ENCODE measurements at regions not wholly inside any gene's neighbourhood (a gene's known extent, or its start where the extent isn't known, plus 50 kb on each side); places are given as distances from the start of the nearest gene placed in this dataset.
"Not testable (repeated sequence)": the region's sequence is repeated elsewhere in the genome, so short reads cannot be mapped to it uniquely, and the experiment has no call there.

DNA sequence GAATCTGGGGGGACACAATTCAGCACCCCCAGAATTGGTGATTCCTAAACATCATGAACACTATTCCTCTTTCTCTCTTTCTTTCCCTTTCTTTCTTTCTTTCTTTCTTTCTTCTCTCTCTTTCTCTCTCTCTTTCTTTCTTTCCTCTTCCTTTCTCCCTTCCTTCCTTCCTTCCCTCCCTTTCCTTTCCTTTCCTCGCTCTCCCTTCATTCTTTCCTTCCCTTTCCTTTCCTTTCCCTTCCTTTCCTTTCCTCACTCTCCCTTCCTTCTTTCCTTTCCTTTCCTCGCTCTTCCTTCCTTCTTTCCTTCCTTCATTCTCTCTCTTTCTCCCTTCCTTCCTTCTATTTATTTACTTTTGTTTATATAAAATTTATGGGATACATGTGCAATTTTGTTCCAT lies 2616.6 kb upstream of the DEFB115 start:
- TF ChIP-seq, protein P1, sequence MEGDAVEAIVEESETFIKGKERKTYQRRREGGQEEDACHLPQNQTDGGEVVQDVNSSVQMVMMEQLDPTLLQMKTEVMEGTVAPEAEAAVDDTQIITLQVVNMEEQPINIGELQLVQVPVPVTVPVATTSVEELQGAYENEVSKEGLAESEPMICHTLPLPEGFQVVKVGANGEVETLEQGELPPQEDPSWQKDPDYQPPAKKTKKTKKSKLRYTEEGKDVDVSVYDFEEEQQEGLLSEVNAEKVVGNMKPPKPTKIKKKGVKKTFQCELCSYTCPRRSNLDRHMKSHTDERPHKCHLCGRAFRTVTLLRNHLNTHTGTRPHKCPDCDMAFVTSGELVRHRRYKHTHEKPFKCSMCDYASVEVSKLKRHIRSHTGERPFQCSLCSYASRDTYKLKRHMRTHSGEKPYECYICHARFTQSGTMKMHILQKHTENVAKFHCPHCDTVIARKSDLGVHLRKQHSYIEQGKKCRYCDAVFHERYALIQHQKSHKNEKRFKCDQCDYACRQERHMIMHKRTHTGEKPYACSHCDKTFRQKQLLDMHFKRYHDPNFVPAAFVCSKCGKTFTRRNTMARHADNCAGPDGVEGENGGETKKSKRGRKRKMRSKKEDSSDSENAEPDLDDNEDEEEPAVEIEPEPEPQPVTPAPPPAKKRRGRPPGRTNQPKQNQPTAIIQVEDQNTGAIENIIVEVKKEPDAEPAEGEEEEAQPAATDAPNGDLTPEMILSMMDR (IDR thresholded peaks at IDR 0.05) = not testable (repeated sequence)
- not testable (repeated sequence) for TF ChIP-seq POLR2A (IDR thresholded peaks at IDR 0.05)

Measured in adrenal gland (tissue), 5 donors.